Spleen (tissue), 11 donors: ENCODE measurements at regions not wholly inside any gene's neighbourhood (a gene's known extent, or its start where the extent isn't known, plus 50 kb on each side); places are given as distances from the start of the nearest gene placed in this dataset.

Experiments used
- DNase-seq: peaks from one replicate; pipeline ENCODE4 v3.0.0-alpha.2; 2020
- H3K27ac ChIP-seq, 8 donors: fragments of 200-600 bp; sonication (generic) in 7 of 8; 1 replicate in 4 of 8; 2 replicates in 4 of 8; pipeline versions ENCODE4 v1.5.0 to v1.8.0; 2016 to 2021; ENCODE audit warnings: inconsistent platforms in 4 of 8, mild to moderate bottlenecking in 4 of 8, moderate library complexity in 1 of 8
- H3K27me3 ChIP-seq, 7 donors: fragments of 200-600 bp; sonication (generic) in 6 of 7; replicated peaks in 1 of 7; 1 replicate in 4 of 7; 2 replicates in 3 of 7; pipeline versions ENCODE4 v1.5.0 to v1.8.0; 2016 to 2021; ENCODE audit warnings: inconsistent platforms in 3 of 7, mild to moderate bottlenecking in 1 of 7
- H3K36me3 ChIP-seq, 6 donors: fragments of 200-600 bp; sonication (generic) in 5 of 6; 1 replicate in 4 of 6; 2 replicates in 2 of 6; pipeline versions ENCODE4 v1.5.0 to v1.8.0; 2016 to 2021; ENCODE audit warnings: inconsistent platforms in 2 of 6
- H3K4me1 ChIP-seq, 6 donors: fragments of 200-600 bp; sonication (generic) in 5 of 6; 1 replicate in 3 of 6; 2 replicates in 3 of 6; pipeline versions ENCODE4 v1.5.0 to v1.8.0; 2016 to 2021; ENCODE audit warnings: inconsistent platforms in 3 of 6
- H3K4me3 ChIP-seq, 8 donors: fragments of 200-600 bp; sonication (generic) in 7 of 8; 1 replicate in 4 of 8; 2 replicates in 4 of 8; pipeline versions ENCODE4 v1.5.0 to v1.8.0; 2016 to 2021; ENCODE audit warnings: inconsistent platforms in 4 of 8, mild to moderate bottlenecking in 4 of 8, moderate library complexity in 2 of 8
- H3K9me3 ChIP-seq, 8 donors: fragments of 200-600 bp; sonication (generic) in 7 of 8; 1 replicate in 4 of 8; 2 replicates in 4 of 8; pipeline versions ENCODE4 v1.5.0 to v1.8.0; 2016 to 2021; ENCODE audit warnings: inconsistent platforms in 4 of 8
- POLR2A ChIP-seq, 3 donors: fragments of 450-650 bp; IDR thresholded peaks; one replicate each; pipeline ENCODE4 v1.5.1; 2017; ENCODE audit warnings: antibody characterized with exemption in 3 of 3, mild to moderate bottlenecking in 1 of 3
- POLR2AphosphoS5 ChIP-seq, 3 donors: sonication (generic); formaldehyde crosslinking; IDR thresholded peaks; one replicate each; pipeline ENCODE4 v1.5.1; 2017; ENCODE audit warnings: antibody characterized with exemption in 3 of 3
- WGBS, 5 donors: extraction: QIAGEN DNeasy Blood & Tissue Kit in 3 of 5; methylation state at CpG; one replicate each; pipeline versions ENCODE4 v1.1.5 to v1.1.7; 2013 to 2018; 5-methylcytosine and 5-hydroxymethylcytosine counted together
- intact Hi-C: fragments of 100-400 bp; cut with DNase I; formaldehyde crosslinking; loops from one replicate; pipeline ENCODE4 v1.15.0; 2023; ENCODE audit warnings: low total_unique reads
- TF ChIP-seq, protein P1 (sequence below), 11 experiments: fragments of 200-600 bp in 7 of 11; fragments of 450-650 bp in 4 of 11; sonication (generic) in 4 of 11; IDR thresholded peaks in 8 of 11; conservative IDR thresholded peaks in 3 of 11; 1 replicate in 7 of 11; 2 replicates in 4 of 11; pipeline versions ENCODE4 v1.4.0 to v1.8.0; 2016 to 2021; ENCODE audit warnings: antibody characterized with exemption in 11 of 11, inconsistent platforms in 4 of 11, mild to moderate bottlenecking in 1 of 11
- donor health status: healthy with polysubstance abuse.
- donor health status: DM: no; HTN: no; CAD: no; lungs with moderate emphysema.
- donor health status: DM: no; HTN: no; CAD: no.
- donor health status: Bipolar disorder and iron deficiency.
- donor health status: healthy.
- donor health status: DM: no; HTN: no; CAD: no.
- donor health status: DM: yes; HTN: yes; CAD: no.

GRCh38 chr2:33765122-33765521 is 166.0 kb upstream of the FAM98A start:
- no peak overlapping the region for H3K27ac ChIP-seq
- TF ChIP-seq POLR2AphosphoS5 (IDR thresholded peaks at IDR 0.05) (no peak), POLR2A (IDR thresholded peaks at IDR 0.05) (no peak)
- TF ChIP-seq, protein P1, sequence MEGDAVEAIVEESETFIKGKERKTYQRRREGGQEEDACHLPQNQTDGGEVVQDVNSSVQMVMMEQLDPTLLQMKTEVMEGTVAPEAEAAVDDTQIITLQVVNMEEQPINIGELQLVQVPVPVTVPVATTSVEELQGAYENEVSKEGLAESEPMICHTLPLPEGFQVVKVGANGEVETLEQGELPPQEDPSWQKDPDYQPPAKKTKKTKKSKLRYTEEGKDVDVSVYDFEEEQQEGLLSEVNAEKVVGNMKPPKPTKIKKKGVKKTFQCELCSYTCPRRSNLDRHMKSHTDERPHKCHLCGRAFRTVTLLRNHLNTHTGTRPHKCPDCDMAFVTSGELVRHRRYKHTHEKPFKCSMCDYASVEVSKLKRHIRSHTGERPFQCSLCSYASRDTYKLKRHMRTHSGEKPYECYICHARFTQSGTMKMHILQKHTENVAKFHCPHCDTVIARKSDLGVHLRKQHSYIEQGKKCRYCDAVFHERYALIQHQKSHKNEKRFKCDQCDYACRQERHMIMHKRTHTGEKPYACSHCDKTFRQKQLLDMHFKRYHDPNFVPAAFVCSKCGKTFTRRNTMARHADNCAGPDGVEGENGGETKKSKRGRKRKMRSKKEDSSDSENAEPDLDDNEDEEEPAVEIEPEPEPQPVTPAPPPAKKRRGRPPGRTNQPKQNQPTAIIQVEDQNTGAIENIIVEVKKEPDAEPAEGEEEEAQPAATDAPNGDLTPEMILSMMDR (IDR thresholded peaks at IDR 0.05 in 8 of 11, conservative IDR thresholded peaks at IDR 0.05 in 3 of 11): no peak
- H3K36me3 ChIP-seq: no peaks in the 10 kb centered on the region
- WGBS, 5 donors: 23 to 36% (median 32%) methylated on average over 2 of the region's 2 CpGs
- no peaks in the 10 kb centered on the region for H3K4me1 ChIP-seq
- H3K27me3 ChIP-seq: no peaks in the 10 kb centered on the region
- H3K4me3 ChIP-seq: no peak overlapping the region
- DNase-seq: no peak
- intact Hi-C loops: no loop called here
- H3K9me3 ChIP-seq: peaks cover 0 to 6% (median 0%) of the 10 kb centered on the region in 8 donors

DNA sequence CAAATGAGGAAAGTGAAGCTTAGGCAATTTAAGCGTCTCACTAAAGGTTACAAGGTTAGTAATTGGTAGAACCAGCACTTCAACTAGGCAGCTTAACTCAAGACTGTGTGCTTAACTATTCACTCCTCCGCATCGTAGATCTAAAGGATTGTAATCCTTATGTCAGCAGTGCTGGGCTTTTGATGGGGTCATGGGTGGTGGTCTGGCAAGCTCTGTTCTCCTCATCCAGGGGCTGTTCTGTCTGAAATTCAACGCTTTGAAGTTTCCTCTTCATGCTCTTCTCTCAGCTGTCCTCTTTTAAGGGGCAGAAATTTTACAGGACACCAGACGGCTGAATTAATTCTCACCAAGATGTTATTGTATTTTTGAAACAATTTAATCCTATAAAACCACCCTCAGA is 165.5 kb upstream of the FAM98A start:
- Histone ChIP-seq H3K4me1 (no peaks in the 10 kb centered on the region), H3K9me3 (peaks cover 0 to 6% (median 0%) of the 10 kb centered on the region in 8 donors), H3K27ac (no peak overlapping the region), H3K36me3 (no peaks in the 10 kb centered on the region), H3K4me3 (no peak overlapping the region), H3K27me3 (no peaks in the 10 kb centered on the region)
- DNase-seq: no peak
- intact Hi-C loops: no loop called here
- 54 to 86% (median 76%) methylated on average over 5 of the region's 5 CpGs for WGBS, 5 donors
- TF ChIP-seq POLR2A (IDR thresholded peaks at IDR 0.05) (no peak), POLR2AphosphoS5 (IDR thresholded peaks at IDR 0.05) (no peak)
- TF ChIP-seq, protein P1 (IDR thresholded peaks at IDR 0.05 in 8 of 11, conservative IDR thresholded peaks at IDR 0.05 in 3 of 11): no peak

GRCh38 chr2:33763671-33764310 is 164.7 kb upstream of the FAM98A start:
- no peak overlapping the region for H3K4me3 ChIP-seq
- no peak overlapping the region for H3K27ac ChIP-seq
- H3K9me3 ChIP-seq: peaks cover 0 to 11% (median 6%) of the 10 kb centered on the region in 8 donors
- intact Hi-C loops: no loop called here
- no peak for DNase-seq
- H3K36me3 ChIP-seq: no peaks in the 10 kb centered on the region
- 78 to 83% (median 81%) methylated on average over 6 of the region's 6 CpGs for WGBS, 5 donors
- H3K4me1 ChIP-seq: no peaks in the 10 kb centered on the region
- no peaks in the 10 kb centered on the region for H3K27me3 ChIP-seq
- TF ChIP-seq, protein P1 (IDR thresholded peaks at IDR 0.05 in 8 of 11, conservative IDR thresholded peaks at IDR 0.05 in 3 of 11): no peak
- TF ChIP-seq POLR2A (IDR thresholded peaks at IDR 0.05) (no peak), POLR2AphosphoS5 (IDR thresholded peaks at IDR 0.05) (no peak)

DNA sequence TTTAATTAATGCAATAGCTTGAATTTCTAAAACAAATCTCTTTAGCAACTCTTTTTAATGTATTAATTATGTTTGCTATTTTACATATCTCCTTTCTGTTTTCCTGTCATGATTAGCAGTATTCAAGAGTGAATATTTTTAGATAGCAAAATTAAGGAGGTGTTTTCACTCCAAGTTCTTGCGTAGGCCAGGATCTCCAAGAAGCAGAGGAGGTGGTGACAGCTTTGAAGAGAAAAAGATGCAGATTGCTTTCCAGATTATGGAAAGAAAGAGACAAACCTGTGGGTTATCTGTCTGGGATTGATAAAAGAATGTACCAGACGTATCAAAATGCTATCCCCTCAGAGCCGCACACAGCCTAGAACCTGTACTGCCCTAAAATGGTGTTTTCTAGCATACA is 163.5 kb upstream of the FAM98A start:
- TF ChIP-seq, protein P1 (IDR thresholded peaks at IDR 0.05 in 8 of 11, conservative IDR thresholded peaks at IDR 0.05 in 3 of 11): no peak
- TF ChIP-seq POLR2AphosphoS5 (IDR thresholded peaks at IDR 0.05) (no peak), POLR2A (IDR thresholded peaks at IDR 0.05) (no peak)
- no peaks in the 10 kb centered on the region for H3K27me3 ChIP-seq
- whole genome bisulfite sequencing, 5 donors: 81 to 93% (median 90%) methylated on average over 3 of the region's 3 CpGs
- peaks cover 0 to 11% (median 6%) of the 10 kb centered on the region in 8 donors for H3K9me3 ChIP-seq
- no peak overlapping the region for H3K4me3 ChIP-seq
- no peak for DNase-seq
- no peaks in the 10 kb centered on the region for H3K36me3 ChIP-seq
- H3K4me1 ChIP-seq: no peaks in the 10 kb centered on the region
- no peak overlapping the region for H3K27ac ChIP-seq
- intact Hi-C loops: no loop called here
